Stimulated activated CD4-positive, alpha-beta T cell treated with anti-CD3 and anti-CD28 coated beads, Interleukin-4, amount 100 ng/mL, for 4 hours (primary cell): ENCODE measurements at regions not wholly inside any gene's neighbourhood (a gene's known extent, or its start where the extent isn't known, plus 50 kb on each side); places are given as distances from the start of the nearest gene placed in this dataset.

ENCODE experiments used
- DNase-seq, 2 experiments: peaks; one replicate each; pipeline ENCODE4 v3.0.0-alpha.2; 2020

- DNase-seq, result no peak
Measured at GRCh38 chr3:56860939-56861338, 59.2 kb upstream of the ARHGEF3 start.

DNA sequence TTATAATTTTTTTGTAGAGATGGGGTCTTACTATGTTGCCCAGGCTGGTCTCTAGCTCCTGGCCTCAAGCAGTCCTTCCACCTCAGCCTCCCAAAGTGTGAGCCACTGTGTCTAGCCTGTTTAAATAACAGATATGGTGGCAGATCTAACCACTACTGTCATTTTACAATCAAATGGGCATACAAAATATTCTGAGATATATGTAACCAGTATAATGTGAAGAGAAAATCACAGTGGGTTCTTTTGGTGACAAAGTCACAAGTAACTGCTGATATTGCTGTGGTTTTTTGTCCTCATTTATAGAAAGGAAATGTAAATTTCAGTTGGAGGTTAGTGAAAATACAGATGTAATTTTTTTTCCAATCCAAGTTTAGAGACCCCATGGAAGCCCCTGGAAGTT lies 58.6 kb upstream of the ARHGEF3 start:
- DNase-seq, result no peak

GRCh38 chr3:56858331-56858730 lies 56.6 kb upstream of the ARHGEF3 start:
- DNase-seq, result no peak

GRCh38 chr3:56857178-56857577 lies 55.4 kb upstream of the ARHGEF3 start:
- DNase-seq, result no peak

- no peak for DNase-seq
Measured at GRCh38 chr3:56856752-56857151, 55.0 kb upstream of the ARHGEF3 start.

GRCh38 chr3:56855856-56856512 lies 54.2 kb upstream of the ARHGEF3 start:
- peak in 1 of 2 experiments; percentile 23 for DNase-seq

- no peak for DNase-seq
Measured at GRCh38 chr3:56854856-56855611, 53.3 kb upstream of the ARHGEF3 start.

DNA sequence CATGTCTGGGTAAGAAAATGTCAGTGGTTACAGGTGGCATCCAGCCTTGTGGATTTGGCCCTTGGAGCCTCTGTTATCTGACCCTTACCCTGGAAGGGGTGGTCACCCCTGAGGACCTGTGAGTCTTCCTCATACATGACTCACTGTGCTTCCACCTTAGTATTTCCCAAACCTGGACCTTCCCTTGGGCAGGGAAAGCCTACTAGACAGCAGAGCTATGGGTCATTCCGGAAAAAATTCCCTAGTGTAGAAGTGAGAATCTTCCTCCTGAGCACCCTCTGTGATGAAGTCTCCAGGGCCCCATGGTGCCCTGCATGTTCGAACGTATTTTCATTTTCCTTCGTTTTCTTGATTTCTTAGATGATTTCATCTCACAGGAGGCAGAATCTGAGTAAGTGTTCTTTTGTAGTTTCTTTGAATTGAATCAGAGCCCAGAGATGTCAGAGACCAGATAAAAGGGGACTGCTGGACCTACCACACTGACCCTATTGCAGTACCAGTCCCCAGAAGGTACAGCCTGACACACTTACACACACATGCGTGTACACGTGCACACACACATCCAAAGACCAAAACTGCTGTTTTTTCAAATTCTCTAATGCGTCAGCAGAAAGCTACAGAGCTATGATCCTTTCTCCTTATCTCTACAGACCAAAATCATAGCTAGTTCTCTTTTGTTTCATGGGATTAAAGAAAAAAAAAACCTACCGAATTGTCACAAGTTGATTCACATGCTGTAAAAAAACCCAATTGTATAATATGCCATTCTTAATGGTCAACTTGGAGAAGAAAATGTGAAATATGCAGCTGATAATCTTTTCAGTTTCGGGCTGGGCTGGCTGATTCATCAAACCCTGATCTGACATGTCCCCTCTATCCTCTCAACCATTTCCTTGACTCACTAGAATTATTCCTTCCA lies 50.5 kb upstream of the ARHGEF3 start:
- no peak for DNase-seq
